CD14-positive monocyte (primary cell): ENCODE measurements at regions not wholly inside any gene's neighbourhood (a gene's known extent, or its start where the extent isn't known, plus 50 kb on each side); places are given as distances from the start of the nearest gene placed in this dataset.

ENCODE experiments used
- DNase-seq, 3 donors: peaks; one replicate each; pipeline ENCODE4 v3.0.0-alpha.2; 2011 to 2022
- H2AFZ ChIP-seq: 2 replicates; pipeline ENCODE4 v1.6.0; 2012; ENCODE audit warnings: mild to moderate bottlenecking, low read depth, low read length, inconsistent platforms; ENCODE audit not compliant: insufficient read depth, poor library complexity, severe bottlenecking
- H3K27ac ChIP-seq, 2 donors: 1 replicate in 1 of 2; 2 replicates in 1 of 2; pipeline ENCODE4 v1.5.1; 2012 to 2013; ENCODE audit warnings: low read length in 2 of 2, control low read depth in 1 of 2, inconsistent platforms in 1 of 2, low read depth in 1 of 2, mild to moderate bottlenecking in 1 of 2
- H3K27me3 ChIP-seq, 2 donors: one replicate each; pipeline versions ENCODE4 v1.6.0 to v1.6.1; 2011 to 2013; ENCODE audit warnings: low read length in 2 of 2; ENCODE audit not compliant: control insufficient read depth in 2 of 2, insufficient read depth in 2 of 2
- H3K36me3 ChIP-seq, 2 donors: replicated peaks in 1 of 2; 1 replicate in 1 of 2; 2 replicates in 1 of 2; pipeline versions ENCODE4 v1.5.1 to v1.6.1; 2012 to 2013; ENCODE audit warnings: low read length in 2 of 2, control low read depth in 1 of 2, inconsistent platforms in 1 of 2, mild to moderate bottlenecking in 1 of 2; ENCODE audit not compliant: insufficient read depth in 2 of 2, control insufficient read depth in 1 of 2
- H3K4me1 ChIP-seq, 2 donors: 1 replicate in 1 of 2; 2 replicates in 1 of 2; pipeline versions ENCODE4 v1.5.1 to v1.6.1; 2012 to 2013; ENCODE audit warnings: low read length in 2 of 2, control low read depth in 1 of 2, inconsistent platforms in 1 of 2, mild to moderate bottlenecking in 1 of 2, moderate library complexity in 1 of 2; ENCODE audit not compliant: insufficient read depth in 2 of 2, control insufficient read depth in 1 of 2
- H3K4me2 ChIP-seq: replicated peaks from 2 replicates; pipeline ENCODE3; 2012; ENCODE audit warnings: low read length, moderate library complexity, mild to moderate bottlenecking; ENCODE audit not compliant: poor library complexity, severe bottlenecking; ENCODE audit errors: extremely low read depth
- H3K4me3 ChIP-seq, 3 experiments: fragments of 200-600 bp in 1 of 3; sonication (generic) in 1 of 3; replicated peaks in 1 of 3; 1 replicate in 2 of 3; 2 replicates in 1 of 3; pipeline ENCODE4 v1.5.1; 2011 to 2013; ENCODE audit warnings: low read length in 3 of 3, mild to moderate bottlenecking in 3 of 3, control low read depth in 2 of 3, low read depth in 2 of 3, inconsistent platforms in 1 of 3, moderate library complexity in 1 of 3
- H3K79me2 ChIP-seq: 2 replicates; pipeline ENCODE4 v1.6.0; 2012; ENCODE audit warnings: mild to moderate bottlenecking, control low read depth, inconsistent platforms, low read length, moderate library complexity; ENCODE audit not compliant: insufficient read depth
- H3K9ac ChIP-seq: 2 replicates; pipeline ENCODE4 v1.6.0; 2017; ENCODE audit warnings: low read length, mild to moderate bottlenecking; ENCODE audit not compliant: insufficient read depth, poor library complexity, severe bottlenecking
- H3K9me3 ChIP-seq, 2 donors: replicated peaks in 1 of 2; 1 replicate in 1 of 2; 2 replicates in 1 of 2; pipeline versions ENCODE4 v1.5.1 to v1.6.1; 2012 to 2013; ENCODE audit warnings: low read length in 2 of 2, control low read depth in 1 of 2; ENCODE audit not compliant: control insufficient read depth in 1 of 2, insufficient read depth in 1 of 2
- H4K20me1 ChIP-seq: 2 replicates; pipeline ENCODE4 v1.6.0; 2012; ENCODE audit warnings: mild to moderate bottlenecking, low read length, control low read depth, moderate library complexity; ENCODE audit not compliant: insufficient read depth
- H3K27ac Mint-ChIP-seq, 7 donors: one replicate each; pipeline ENCODE4 v1.8.0; 2020; ENCODE audit warnings: mild to moderate bottlenecking in 7 of 7, mixed read lengths in 7 of 7, moderate library complexity in 6 of 7, inconsistent platforms in 2 of 7
- H3K27me3 Mint-ChIP-seq, 3 donors: one replicate each; pipeline ENCODE4 v1.8.0; 2021 to 2022; ENCODE audit warnings: low read depth in 3 of 3, mild to moderate bottlenecking in 3 of 3, mixed read lengths in 3 of 3, moderate library complexity in 3 of 3, inconsistent platforms in 1 of 3
- H3K36me3 Mint-ChIP-seq, 2 donors: one replicate each; pipeline ENCODE4 v1.8.0; 2020; ENCODE audit warnings: mixed read lengths in 2 of 2, inconsistent platforms in 1 of 2, mild to moderate bottlenecking in 1 of 2
- H3K4me1 Mint-ChIP-seq: one replicate; pipeline ENCODE4 v1.8.0; 2020; ENCODE audit warnings: mild to moderate bottlenecking, mixed read lengths
- H3K4me3 Mint-ChIP-seq, 2 donors: one replicate each; pipeline ENCODE4 v1.8.0; 2020; ENCODE audit warnings: mild to moderate bottlenecking in 2 of 2, mixed read lengths in 2 of 2, moderate library complexity in 1 of 2
- H3K9me3 Mint-ChIP-seq, 7 donors: one replicate each; pipeline ENCODE4 v1.8.0; 2020 to 2022; ENCODE audit warnings: mixed read lengths in 7 of 7, mild to moderate bottlenecking in 6 of 7, moderate library complexity in 6 of 7, inconsistent platforms in 2 of 7
- CTCF ChIP-seq: fragments of 200-600 bp; IDR thresholded peaks from one replicate; pipeline ENCODE4 v1.8.0; 2022; ENCODE audit warnings: antibody characterized with exemption, mild to moderate bottlenecking
- WGBS: methylation state at CpG from one replicate; pipeline ENCODE4 v1.1.5; 2013; ENCODE audit warnings: missing lambda C conversion rate; ENCODE audit not compliant: insufficient coverage; 5-methylcytosine and 5-hydroxymethylcytosine counted together
- intact Hi-C, 2 donors: fragments of 100-400 bp; cut with micrococcal nuclease; formaldehyde crosslinking; loops; one replicate each; pipeline versions ENCODE4 v1.15.0 to v1.15.1; 2023

GRCh38 chr19:31694761-31695160 is 345.5 kb upstream of the TSHZ3 start:
- intact Hi-C loops: no loop called here
- H4K20me1 ChIP-seq: no peaks in the 10 kb centered on the region
- no peak overlapping the region for H3K4me2 ChIP-seq
- no peaks in the 10 kb centered on the region for H3K4me1 ChIP-seq
- no peak overlapping the region for H3K27ac Mint-ChIP-seq
- no peak overlapping the region for H3K4me3 Mint-ChIP-seq
- H3K79me2 ChIP-seq: no peaks in the 10 kb centered on the region
- H3K27me3 Mint-ChIP-seq: no peaks in the 10 kb centered on the region
- WGBS: 100% methylated on average over 1 of the region's 3 CpGs
- no peaks in the 10 kb centered on the region for H3K27me3 ChIP-seq
- H3K9me3 Mint-ChIP-seq: peaks cover under 1 to 19% (median 5%) of the 10 kb centered on the region in 7 donors
- no peaks in the 10 kb centered on the region for H3K36me3 Mint-ChIP-seq
- no peak overlapping the region for H3K9ac ChIP-seq
- no peaks in the 10 kb centered on the region for H3K36me3 ChIP-seq
- no peak overlapping the region for H2AFZ ChIP-seq
- peaks cover 0 to 6% of the 10 kb centered on the region in 2 donors for H3K9me3 ChIP-seq
- no peaks in the 10 kb centered on the region for H3K4me1 Mint-ChIP-seq
- H3K4me3 ChIP-seq: no peak overlapping the region
- TF ChIP-seq CTCF: no peak
- no peak for DNase-seq
- H3K27ac ChIP-seq: no peak overlapping the region

DNA sequence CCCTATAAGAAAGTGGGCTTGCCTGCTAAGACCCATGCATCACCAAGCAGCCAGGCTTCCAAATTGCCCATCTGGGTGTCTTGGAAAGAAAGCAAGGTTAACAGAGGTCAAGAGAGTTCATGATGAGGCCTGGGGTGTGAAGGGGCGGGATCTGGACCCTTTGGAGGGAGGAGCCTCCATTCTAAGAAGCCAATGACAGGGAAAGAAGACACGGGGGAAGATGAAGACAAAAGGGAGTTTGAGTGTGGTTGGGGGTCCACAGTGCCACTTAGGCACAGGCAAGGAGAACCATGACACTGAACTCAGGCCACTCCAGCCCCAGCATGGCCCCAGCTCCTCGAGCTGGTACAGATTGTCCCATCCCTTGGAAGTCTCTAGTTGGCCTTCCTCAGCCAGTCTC is 350.2 kb upstream of the TSHZ3 start:
- Histone ChIP-seq H3K4me1 (no peaks in the 10 kb centered on the region), H3K36me3 (no peaks in the 10 kb centered on the region), H2AFZ (no peak overlapping the region), H3K4me2 (no peak overlapping the region), H3K9me3 (peaks cover 8% of the 10 kb centered on the region in 2 donors), H3K4me3 (no peak overlapping the region), H3K27me3 (no peaks in the 10 kb centered on the region), H3K27ac (no peak overlapping the region), H3K9ac (no peak overlapping the region), H4K20me1 (no peaks in the 10 kb centered on the region), H3K79me2 (no peaks in the 10 kb centered on the region)
- H3K4me3 Mint-ChIP-seq: no peak overlapping the region
- no peaks in the 10 kb centered on the region for H3K36me3 Mint-ChIP-seq
- TF ChIP-seq CTCF: no peak
- 86% methylated on average over 3 of the region's 3 CpGs for WGBS
- H3K4me1 Mint-ChIP-seq: no peaks in the 10 kb centered on the region
- H3K27ac Mint-ChIP-seq: no peak overlapping the region
- intact Hi-C loops: no loop called here
- no peak for DNase-seq
- peaks cover 2 to 20% (median 7%) of the 10 kb centered on the region in 7 donors for H3K9me3 Mint-ChIP-seq
- peaks cover 0 to 2% (median 0%) of the 10 kb centered on the region in 3 donors for H3K27me3 Mint-ChIP-seq
